IMR-90 (cell line): ENCODE measurements at regions not wholly inside any gene's neighbourhood (a gene's known extent, or its start where the extent isn't known, plus 50 kb on each side); places are given as distances from the start of the nearest gene placed in this dataset.

Experiments
- ATAC-seq: fragments of 200-7000 bp; cut with Tn5 transposase; 2 replicates; pipeline ENCODE4 v1.9.1; 2020; ENCODE audit warnings: low read depth, mild to moderate bottlenecking, moderate library complexity
- BruUV-seq: library from RNA; stranded (reverse); fragments of 400-500 nt; replicated peaks from 2 replicates; lab custom pipeline; 2021; lab: Mats Ljungman, UMichigan
- CTCF ChIA-PET: fragments of 300-600 bp; formaldehyde crosslinking; extraction: SDS; loops from one replicate; lab custom pipeline; 2021; ENCODE audit warnings: antibody characterized with exemption; lab: Yijun Ruan, JAX
- POLR2A ChIA-PET: fragments of 300-600 bp; sonication (Branson Sonifier 250); formaldehyde crosslinking; loops from one replicate; lab custom pipeline; 2022; ENCODE audit warnings: antibody characterized with exemption; ENCODE audit not compliant: unreplicated experiment; lab: Charles Lee
- DNase-seq: peaks from one replicate; pipeline ENCODE4 v3.0.0; 2013
- H2AFZ ChIP-seq: replicated peaks from 2 replicates; pipeline ENCODE3; 2013; ENCODE audit warnings: low read length, mild to moderate bottlenecking; ENCODE audit not compliant: poor library complexity
- H2AK5ac ChIP-seq: 2 replicates; pipeline ENCODE4 v1.6.1; 2013; ENCODE audit warnings: low read depth, low read length, inconsistent platforms
- H2AK9ac ChIP-seq: replicated peaks from 2 replicates; pipeline ENCODE3; 2013; ENCODE audit warnings: mild to moderate bottlenecking, low read depth, low read length, moderate library complexity; ENCODE audit not compliant: poor library complexity
- H2BK120ac ChIP-seq: 2 replicates; pipeline ENCODE4 v1.6.1; 2013; ENCODE audit warnings: low read depth, low read length, inconsistent platforms
- H2BK15ac ChIP-seq: 3 replicates; pipeline ENCODE4 v1.6.1; 2013; ENCODE audit warnings: low read depth, low read length, inconsistent platforms
- H2BK20ac ChIP-seq: 2 replicates; pipeline ENCODE4 v1.6.1; 2013; ENCODE audit warnings: low read depth, mild to moderate bottlenecking, inconsistent platforms, low read length, moderate library complexity
- H2BK5ac ChIP-seq: 2 replicates; pipeline ENCODE4 v1.6.1; 2013; ENCODE audit warnings: mild to moderate bottlenecking, low read depth, low read length, inconsistent platforms; ENCODE audit not compliant: poor library complexity, severe bottlenecking
- H3K14ac ChIP-seq: replicated peaks from 2 replicates; pipeline ENCODE4 v1.6.1; 2013; ENCODE audit warnings: low read depth, low read length, inconsistent platforms
- H3K18ac ChIP-seq: 2 replicates; pipeline ENCODE4 v1.6.1; 2013; ENCODE audit warnings: low read depth, low read length, control low read depth
- H3K23ac ChIP-seq: 2 replicates; pipeline ENCODE4 v1.6.1; 2013; ENCODE audit warnings: low read depth, low read length, inconsistent platforms
- H3K27ac ChIP-seq: 2 replicates; pipeline ENCODE4 v1.5.1; 2013; ENCODE audit warnings: mild to moderate bottlenecking, control low read depth, low read length; ENCODE audit not compliant: insufficient read depth
- H3K27me3 ChIP-seq: 2 replicates; pipeline ENCODE4 v1.6.1; 2013; ENCODE audit warnings: low read length; ENCODE audit not compliant: control insufficient read depth, insufficient read depth
- H3K36me3 ChIP-seq: 2 replicates; pipeline ENCODE4 v1.6.1; 2013; ENCODE audit warnings: low read length, mixed read lengths; ENCODE audit not compliant: control insufficient read depth, insufficient read depth
- H3K4ac ChIP-seq: 2 replicates; pipeline ENCODE4 v1.6.1; 2013; ENCODE audit warnings: low read depth, low read length, inconsistent platforms
- H3K4me1 ChIP-seq: 2 replicates; pipeline ENCODE4 v1.6.1; 2013; ENCODE audit warnings: low read length, mixed read lengths; ENCODE audit not compliant: control insufficient read depth, insufficient read depth
- H3K4me2 ChIP-seq: 2 replicates; pipeline ENCODE4 v1.6.1; 2013; ENCODE audit warnings: low read depth, mild to moderate bottlenecking, control low read depth, low read length, moderate library complexity
- H3K4me3 ChIP-seq: 2 replicates; pipeline ENCODE4 v1.5.1; 2013; ENCODE audit warnings: low read depth, mild to moderate bottlenecking, control low read depth, low read length, moderate library complexity; ENCODE audit not compliant: insufficient read depth
- H3K56ac ChIP-seq: 2 replicates; pipeline ENCODE4 v1.6.1; 2013; ENCODE audit warnings: low read length, inconsistent platforms; ENCODE audit not compliant: insufficient read depth; ENCODE audit errors: extremely low read depth
- H3K79me1 ChIP-seq, 2 experiments: 2 replicates each; pipeline ENCODE4 v1.6.1; 2013; ENCODE audit warnings: low read length in 2 of 2, inconsistent platforms in 1 of 2, low read depth in 1 of 2
- H3K9ac ChIP-seq: 2 replicates; pipeline ENCODE4 v1.6.1; 2013; ENCODE audit warnings: low read depth, low read length, control low read depth
- H3K9me1 ChIP-seq: 2 replicates; pipeline ENCODE4 v1.6.1; 2013; ENCODE audit warnings: low read length, inconsistent platforms; ENCODE audit not compliant: insufficient read depth
- H3K9me3 ChIP-seq: 2 replicates; pipeline ENCODE4 v1.6.1; 2013; ENCODE audit warnings: low read length; ENCODE audit not compliant: control insufficient read depth, insufficient read depth
- H4K20me1 ChIP-seq: 2 replicates; pipeline ENCODE4 v1.6.1; 2013; ENCODE audit warnings: low read length, inconsistent platforms; ENCODE audit not compliant: insufficient read depth
- H4K5ac ChIP-seq: 2 replicates; pipeline ENCODE4 v1.6.1; 2013; ENCODE audit warnings: mild to moderate bottlenecking, low read depth, low read length, control low read depth
- H4K8ac ChIP-seq, 2 experiments: 2 replicates each; pipeline ENCODE4 v1.6.1; 2013; ENCODE audit warnings: low read depth in 2 of 2, low read length in 2 of 2, control low read depth in 1 of 2, inconsistent platforms in 1 of 2
- H4K91ac ChIP-seq: 2 replicates; pipeline ENCODE4 v1.6.1; 2013; ENCODE audit warnings: low read depth, low read length, inconsistent platforms; ENCODE audit not compliant: insufficient read depth
- MAFK ChIP-seq: IDR thresholded peaks from 2 replicates; pipeline ENCODE4 v1.6.1; 2012; ENCODE audit warnings: low read depth, low read length, improper control_type of control experiment
- NFE2L2 ChIP-seq: fragments of 150-350 bp; IDR thresholded peaks from 2 replicates; pipeline ENCODE4 v1.6.1; 2016; ENCODE audit warnings: low read depth, mild to moderate bottlenecking, low read length
- POLR2A ChIP-seq: IDR thresholded peaks from 2 replicates; pipeline ENCODE4 v1.6.1; 2012; ENCODE audit warnings: mild to moderate bottlenecking, low read depth, low read length
- WGBS, 2 experiments: methylation state at CpG; one replicate each; pipeline versions ENCODE4 v1.1.5 to v1.1.7; 2013; ENCODE audit warnings: missing lambda C conversion rate in 2 of 2; ENCODE audit not compliant: insufficient read length in 1 of 2; ENCODE audit errors: extremely low coverage in 2 of 2; 5-methylcytosine and 5-hydroxymethylcytosine counted together
- dilution Hi-C: fragments of 300-500 bp; cut with HindIII; formaldehyde crosslinking; loops from one replicate; pipeline ENCODE4 v1.14.3; 2018; ENCODE audit warnings: low sequenced_read_pairs; ENCODE audit not compliant: unreplicated experiment
- in situ Hi-C: fragments of 300-500 bp; cut with MboI; formaldehyde crosslinking; loops from 3 replicates; pipeline ENCODE4 v1.14.3; 2019; ENCODE audit warnings: low sequenced_read_pairs, inconsistent platforms, mixed read lengths
- intact Hi-C: fragments of 100-400 bp; cut with micrococcal nuclease; formaldehyde crosslinking; loops from 2 replicates; pipeline ENCODE4 v1.10.0; 2022
- TF ChIP-seq, protein P1 (sequence below): fragments of 150-350 bp; IDR thresholded peaks from 2 replicates; pipeline ENCODE4 v1.6.1; 2016; ENCODE audit warnings: low read depth, mild to moderate bottlenecking, low read length, moderate library complexity, borderline replicate concordance

GRCh38 chr3:128567141-128567540, 74.1 kb upstream of the GATA2 start:
- Histone ChIP-seq H3K4me3 (no peak overlapping the region), H2AK5ac (no peak overlapping the region), H4K91ac (no peak overlapping the region), H3K36me3 (no peaks in the 10 kb centered on the region), H3K9me3 (no peaks in the 10 kb centered on the region), H2BK20ac (no peak overlapping the region), H3K4me2 (no peak overlapping the region), H3K9ac (no peak overlapping the region), H3K27ac (no peak overlapping the region), H3K9me1 (no peaks in the 10 kb centered on the region), H3K23ac (no peak overlapping the region), H3K56ac (no peak overlapping the region), H2BK15ac (no peak overlapping the region), H2AFZ (no peak overlapping the region), H2AK9ac (no peak overlapping the region), H2BK5ac (no peak overlapping the region), H3K79me1 (no peaks in the 10 kb centered on the region), H2BK120ac (no peak overlapping the region), H3K14ac (no peak overlapping the region), H4K5ac (no peak overlapping the region), H4K20me1 (no peaks in the 10 kb centered on the region), H4K8ac (no peak overlapping the region), H3K4ac (no peak overlapping the region), H3K18ac (no peak overlapping the region), H3K4me1 (no peaks in the 10 kb centered on the region), H3K27me3 (peaks cover 32% of the 10 kb centered on the region)
- no TSS peak for BruUV-seq
- POLR2A ChIA-PET, result no interaction called here
- DNase-seq, result no peak
- TF ChIP-seq NFE2L2 (no peak), POLR2A (no peak), MAFK (no peak)
- TF ChIP-seq, protein P1, sequence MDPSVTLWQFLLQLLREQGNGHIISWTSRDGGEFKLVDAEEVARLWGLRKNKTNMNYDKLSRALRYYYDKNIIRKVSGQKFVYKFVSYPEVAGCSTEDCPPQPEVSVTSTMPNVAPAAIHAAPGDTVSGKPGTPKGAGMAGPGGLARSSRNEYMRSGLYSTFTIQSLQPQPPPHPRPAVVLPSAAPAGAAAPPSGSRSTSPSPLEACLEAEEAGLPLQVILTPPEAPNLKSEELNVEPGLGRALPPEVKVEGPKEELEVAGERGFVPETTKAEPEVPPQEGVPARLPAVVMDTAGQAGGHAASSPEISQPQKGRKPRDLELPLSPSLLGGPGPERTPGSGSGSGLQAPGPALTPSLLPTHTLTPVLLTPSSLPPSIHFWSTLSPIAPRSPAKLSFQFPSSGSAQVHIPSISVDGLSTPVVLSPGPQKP, result no peak
- no peak for ATAC-seq
- intact Hi-C loops (no loop called here), dilution Hi-C loops (no loop called here), in situ Hi-C loops (no loop called here)
- 90% methylated on average over 2 of the region's 6 CpGs; no CpG with 5 or more reads in 1 of the 2 experiments for WGBS, 2 experiments
- CTCF ChIA-PET, result no interaction called here
